ENCODE measurements at regions not wholly inside any gene's neighbourhood (a gene's known extent, or its start where the extent isn't known, plus 50 kb on each side); places are given as distances from the start of the nearest gene placed in this dataset.

GRCh38 chr2:180513389-180513788 is 467.0 kb upstream of the UBE2E3 start:
- TF ChIP-seq, protein P1, sequence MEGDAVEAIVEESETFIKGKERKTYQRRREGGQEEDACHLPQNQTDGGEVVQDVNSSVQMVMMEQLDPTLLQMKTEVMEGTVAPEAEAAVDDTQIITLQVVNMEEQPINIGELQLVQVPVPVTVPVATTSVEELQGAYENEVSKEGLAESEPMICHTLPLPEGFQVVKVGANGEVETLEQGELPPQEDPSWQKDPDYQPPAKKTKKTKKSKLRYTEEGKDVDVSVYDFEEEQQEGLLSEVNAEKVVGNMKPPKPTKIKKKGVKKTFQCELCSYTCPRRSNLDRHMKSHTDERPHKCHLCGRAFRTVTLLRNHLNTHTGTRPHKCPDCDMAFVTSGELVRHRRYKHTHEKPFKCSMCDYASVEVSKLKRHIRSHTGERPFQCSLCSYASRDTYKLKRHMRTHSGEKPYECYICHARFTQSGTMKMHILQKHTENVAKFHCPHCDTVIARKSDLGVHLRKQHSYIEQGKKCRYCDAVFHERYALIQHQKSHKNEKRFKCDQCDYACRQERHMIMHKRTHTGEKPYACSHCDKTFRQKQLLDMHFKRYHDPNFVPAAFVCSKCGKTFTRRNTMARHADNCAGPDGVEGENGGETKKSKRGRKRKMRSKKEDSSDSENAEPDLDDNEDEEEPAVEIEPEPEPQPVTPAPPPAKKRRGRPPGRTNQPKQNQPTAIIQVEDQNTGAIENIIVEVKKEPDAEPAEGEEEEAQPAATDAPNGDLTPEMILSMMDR (conservative IDR thresholded peaks at IDR 0.05 in 1 of 2, IDR thresholded peaks at IDR 0.05 in 1 of 2; ENCODE audit: extremely low read depth in 1 of 2, insufficient read depth in 1 of 2, low read depth in 1 of 2, low read length in 2 of 2), result no peak
- no peak for TF ChIP-seq EZH2 (IDR thresholded peaks at IDR 0.05; ENCODE audit: borderline replicate concordance, low read length)

Measured in mammary epithelial cell (primary cell).